Glomerular visceral epithelial cell (primary cell): ENCODE measurements at regions not wholly inside any gene's neighbourhood (a gene's known extent, or its start where the extent isn't known, plus 50 kb on each side); places are given as distances from the start of the nearest gene placed in this dataset.
"Not testable (repeated sequence)": the region's sequence is repeated elsewhere in the genome, so short reads cannot be mapped to it uniquely, and the experiment has no call there.

Source experiments
- DNase-seq: peaks from one replicate; pipeline ENCODE4 v3.0.0-alpha.2; 2016; ENCODE audit errors: extremely low spot score

DNA sequence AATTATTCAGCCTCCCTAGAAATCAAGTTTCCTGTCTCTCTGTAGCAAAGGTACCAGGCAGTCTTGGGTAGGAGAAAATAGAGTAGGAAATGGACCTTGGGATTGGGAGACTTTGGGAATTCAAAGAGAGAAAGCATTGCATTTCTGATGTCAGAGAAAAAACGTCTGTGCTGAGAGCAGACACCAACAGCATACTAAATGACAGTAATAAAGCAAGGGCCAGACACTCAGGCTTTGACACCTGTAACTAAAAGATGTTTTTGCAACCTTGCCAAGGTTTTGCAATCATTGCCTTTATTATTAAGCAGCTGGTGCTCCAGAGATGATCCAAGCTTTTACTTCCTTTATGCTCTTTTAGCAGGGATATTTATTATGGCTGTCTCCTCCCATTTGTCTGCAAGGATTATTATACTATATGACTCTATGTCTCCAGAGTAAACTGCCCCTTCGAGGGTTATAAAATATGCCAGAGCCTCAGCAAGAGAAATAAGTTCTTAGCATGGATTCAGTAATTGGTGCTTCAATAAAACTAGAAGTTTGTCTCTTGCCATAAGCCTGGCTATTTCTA, 85.2 kb upstream of the GRAMD1B start:
- no peak for DNase-seq

DNA sequence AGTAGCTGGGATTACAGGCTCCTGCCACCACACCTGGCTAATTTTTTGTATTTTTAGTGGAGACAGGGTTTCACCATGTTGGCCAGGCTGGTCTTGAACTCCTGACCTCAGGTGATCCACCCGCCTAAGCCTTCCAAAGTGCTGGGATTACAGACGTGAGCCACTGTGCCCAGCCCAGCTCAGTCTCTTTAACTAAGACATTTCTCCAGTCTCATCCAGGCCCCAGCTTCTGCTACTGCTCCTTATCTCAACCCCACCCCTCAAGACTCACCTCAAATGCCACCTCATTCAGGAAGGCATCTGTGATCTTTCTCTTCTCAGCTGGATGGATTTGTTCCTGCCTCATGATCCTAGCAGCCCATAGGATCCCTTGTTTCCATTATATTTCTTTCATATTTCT, 85.9 kb upstream of the GRAMD1B start:
- DNase-seq = not testable (repeated sequence)

DNA sequence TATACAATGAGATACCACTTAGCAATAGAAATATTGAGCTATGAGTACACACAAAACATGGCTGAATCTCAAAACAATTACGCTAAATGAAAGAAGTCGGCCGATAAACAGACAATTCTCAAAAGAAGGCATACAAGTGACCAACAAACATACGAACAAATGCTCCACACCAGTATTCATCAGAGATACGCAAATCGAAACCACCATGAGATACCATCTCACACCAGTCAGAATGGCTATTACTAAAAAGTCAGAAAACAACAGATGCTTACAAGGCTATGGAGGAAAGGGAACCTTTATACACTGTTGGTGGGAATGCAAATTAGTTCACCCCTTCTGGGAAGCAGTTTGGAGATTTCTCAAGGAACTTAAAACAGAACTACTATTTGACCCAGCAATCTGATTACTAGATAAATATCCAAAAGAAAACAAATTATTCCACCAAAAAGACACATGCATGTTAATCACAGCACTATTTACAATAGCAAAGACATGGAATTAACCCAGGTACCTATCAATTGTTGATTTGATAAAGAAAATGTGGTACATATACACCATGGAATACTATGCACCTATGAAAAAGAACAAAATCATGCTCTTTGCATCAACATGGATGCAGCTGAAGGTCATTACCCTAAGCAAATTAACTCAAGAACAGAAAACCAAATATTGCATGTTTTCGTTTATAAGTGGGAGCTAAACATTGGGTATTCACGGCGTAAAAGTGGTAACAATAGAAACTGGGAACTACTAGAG, 90.9 kb upstream of the GRAMD1B start:
- no peak for DNase-seq

DNA sequence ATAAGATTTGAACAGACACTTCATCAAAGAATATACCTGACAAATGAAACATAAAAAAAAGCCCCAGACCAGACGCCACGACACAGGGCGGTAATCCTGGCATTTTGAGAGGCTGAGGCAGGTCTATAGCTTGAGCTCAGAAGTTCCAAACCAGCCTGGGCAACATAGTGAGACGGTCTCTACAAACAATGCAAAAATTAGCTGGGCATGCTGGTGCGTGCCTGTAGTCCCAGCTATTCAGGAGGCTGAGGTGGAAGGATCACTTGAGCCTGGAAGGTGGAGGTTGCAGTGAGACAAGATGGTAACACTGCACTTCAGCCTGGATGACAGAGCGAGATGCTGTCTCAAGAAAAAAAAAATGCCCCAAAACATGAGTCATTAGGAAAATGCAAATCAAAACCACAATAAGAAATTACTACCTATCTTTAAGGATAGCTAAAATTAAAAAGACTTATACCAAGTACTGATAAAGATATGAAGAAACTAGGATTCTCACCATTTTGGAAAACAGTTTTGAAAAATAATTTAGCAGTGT, 91.7 kb upstream of the GRAMD1B start:
- DNase-seq = no peak

GRCh38 chr11:123334925-123335324, 95.1 kb upstream of the GRAMD1B start:
- no peak for DNase-seq

GRCh38 chr11:123332577-123332976, 97.5 kb upstream of the GRAMD1B start:
- not testable (repeated sequence) for DNase-seq

DNA sequence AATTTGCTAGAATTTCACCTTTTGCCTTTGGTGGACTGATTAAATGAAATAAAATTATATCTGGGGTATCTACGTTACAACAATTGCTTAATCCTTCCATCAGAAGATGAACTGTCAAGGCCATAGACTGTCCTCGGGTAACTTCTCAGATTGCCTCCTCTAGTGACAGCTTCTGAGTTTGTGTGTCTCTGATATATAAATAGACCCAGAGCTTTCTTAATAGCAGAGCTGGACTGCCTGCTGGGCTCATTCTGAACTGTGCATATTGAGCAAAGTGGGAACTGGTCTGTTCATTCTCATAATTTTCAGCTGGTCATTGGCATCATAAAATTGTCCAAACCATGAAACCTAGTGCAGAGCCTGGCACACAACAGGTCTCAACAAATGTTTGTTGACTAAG, 99.1 kb upstream of the GRAMD1B start:
- DNase-seq = no peak

GRCh38 chr11:123330471-123330870, 99.6 kb upstream of the GRAMD1B start:
- no peak for DNase-seq

DNA sequence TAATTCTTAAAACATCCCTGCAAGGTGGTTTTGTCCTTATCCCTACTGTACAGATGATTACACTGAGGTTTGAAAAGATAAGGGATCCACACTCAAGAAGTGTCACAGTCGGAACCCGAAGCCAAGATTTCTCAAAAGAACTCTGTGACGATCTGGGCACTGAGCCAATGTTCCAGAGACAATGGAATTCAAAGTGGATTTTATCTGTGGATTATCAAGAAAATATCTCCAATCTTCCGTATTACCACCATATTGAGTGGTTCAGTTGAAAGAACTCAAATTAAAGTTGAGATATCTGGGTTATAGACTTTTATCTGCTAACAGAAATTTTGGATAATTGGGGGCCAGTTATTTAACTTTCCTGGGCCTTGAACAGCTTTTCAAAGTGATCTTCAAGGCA, 100.0 kb upstream of the GRAMD1B start:
- no peak for DNase-seq

- no peak for DNase-seq
Observed at GRCh38 chr11:123328281-123328867, 101.7 kb upstream of the GRAMD1B start.

- DNase-seq = peak; percentile 6
Observed at GRCh38 chr11:123325533-123325932, 104.5 kb upstream of the GRAMD1B start.

DNA sequence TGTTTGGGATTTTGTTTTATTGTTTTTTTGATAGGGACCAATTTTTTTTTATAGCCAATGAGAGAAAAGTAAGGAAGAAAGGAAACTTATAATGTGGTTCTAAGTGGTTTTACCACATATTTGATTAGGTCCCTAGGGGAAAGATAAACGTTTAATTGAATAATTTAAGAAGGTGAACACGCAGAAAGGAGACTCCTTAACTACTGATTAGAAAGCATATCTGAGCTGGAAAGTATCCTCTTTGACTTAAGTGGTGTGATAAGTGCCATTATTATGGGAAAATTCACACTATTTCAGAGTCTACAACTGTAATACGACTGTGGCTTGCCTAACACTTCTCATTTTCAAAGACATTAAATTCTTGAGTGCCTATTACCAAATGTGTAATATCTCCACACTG, 106.5 kb upstream of the GRAMD1B start:
- no peak for DNase-seq

GRCh38 chr11:123321636-123322035, 108.4 kb upstream of the GRAMD1B start:
- no peak for DNase-seq

DNA sequence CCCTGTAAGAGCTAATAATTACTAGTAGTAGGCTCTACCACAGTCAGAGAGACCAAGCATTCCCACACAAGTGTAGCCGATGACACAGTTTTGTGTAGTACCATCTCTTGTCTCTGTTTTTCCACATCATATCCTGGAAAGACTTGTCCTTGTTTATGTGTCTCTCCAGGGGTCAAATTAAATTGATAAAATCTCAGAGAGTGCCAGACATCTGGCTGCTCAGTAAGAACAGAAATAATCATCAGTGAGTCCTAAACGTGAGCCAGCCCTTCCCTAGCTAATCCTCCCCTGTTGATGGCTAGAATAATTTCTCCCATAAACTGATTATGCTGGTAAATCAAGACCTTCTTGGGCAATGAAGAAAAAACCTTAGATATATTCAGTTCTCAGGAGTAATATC, 111.4 kb upstream of the GRAMD1B start:
- DNase-seq = no peak

DNA sequence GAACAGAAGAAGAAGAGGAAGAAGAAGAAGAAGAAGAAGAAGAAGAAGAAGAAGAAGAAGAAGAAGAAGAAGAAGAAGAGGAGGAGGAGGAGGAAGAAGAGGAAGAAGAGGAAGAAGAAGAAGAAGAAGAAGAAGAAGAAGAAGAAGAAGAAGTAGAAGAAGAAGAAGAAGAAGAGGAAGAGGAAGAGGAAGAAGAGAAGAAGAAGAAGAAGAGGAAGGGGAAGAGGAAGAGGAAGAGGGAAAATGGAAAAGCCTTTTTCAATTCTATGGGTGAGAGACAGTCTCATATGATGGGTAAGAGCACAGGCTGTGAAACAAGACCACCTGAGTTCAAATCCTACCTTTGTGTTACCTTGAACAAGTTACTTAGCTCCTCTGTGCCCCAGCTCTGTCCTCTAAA, 111.9 kb upstream of the GRAMD1B start:
- not testable (repeated sequence) for DNase-seq

DNA sequence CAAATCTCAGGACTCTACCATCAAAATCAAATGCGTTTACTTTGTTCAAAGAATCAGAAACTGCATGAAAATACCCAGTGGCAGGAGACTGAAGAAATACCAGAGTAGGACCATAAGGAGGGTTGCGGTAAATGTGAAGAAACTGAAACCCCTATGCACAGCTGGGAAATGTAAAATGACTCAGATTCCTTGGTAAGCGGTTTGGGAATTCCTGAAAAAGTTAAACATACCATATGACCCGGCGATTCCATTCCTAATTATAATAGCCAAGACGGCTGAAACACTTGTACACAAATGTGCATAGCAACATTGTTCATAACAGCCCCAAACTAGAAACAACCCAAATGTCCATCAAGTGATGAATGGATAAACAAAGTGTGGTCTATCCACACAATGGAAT, 114.1 kb upstream of the GRAMD1B start:
- DNase-seq = no peak

- no peak for DNase-seq
Observed at GRCh38 chr11:123314972-123315371, 115.1 kb upstream of the GRAMD1B start.

- DNase-seq = no peak
Observed at GRCh38 chr11:123313262-123313661, 116.8 kb upstream of the GRAMD1B start.

- DNase-seq = no peak
Observed at GRCh38 chr11:123308077-123308476, 113.0 kb upstream of the CLMP start.

GRCh38 chr11:123307276-123307675, 112.2 kb upstream of the CLMP start:
- DNase-seq = no peak

- DNase-seq = no peak
Observed at GRCh38 chr11:123306531-123306930, 111.5 kb upstream of the CLMP start.

DNA sequence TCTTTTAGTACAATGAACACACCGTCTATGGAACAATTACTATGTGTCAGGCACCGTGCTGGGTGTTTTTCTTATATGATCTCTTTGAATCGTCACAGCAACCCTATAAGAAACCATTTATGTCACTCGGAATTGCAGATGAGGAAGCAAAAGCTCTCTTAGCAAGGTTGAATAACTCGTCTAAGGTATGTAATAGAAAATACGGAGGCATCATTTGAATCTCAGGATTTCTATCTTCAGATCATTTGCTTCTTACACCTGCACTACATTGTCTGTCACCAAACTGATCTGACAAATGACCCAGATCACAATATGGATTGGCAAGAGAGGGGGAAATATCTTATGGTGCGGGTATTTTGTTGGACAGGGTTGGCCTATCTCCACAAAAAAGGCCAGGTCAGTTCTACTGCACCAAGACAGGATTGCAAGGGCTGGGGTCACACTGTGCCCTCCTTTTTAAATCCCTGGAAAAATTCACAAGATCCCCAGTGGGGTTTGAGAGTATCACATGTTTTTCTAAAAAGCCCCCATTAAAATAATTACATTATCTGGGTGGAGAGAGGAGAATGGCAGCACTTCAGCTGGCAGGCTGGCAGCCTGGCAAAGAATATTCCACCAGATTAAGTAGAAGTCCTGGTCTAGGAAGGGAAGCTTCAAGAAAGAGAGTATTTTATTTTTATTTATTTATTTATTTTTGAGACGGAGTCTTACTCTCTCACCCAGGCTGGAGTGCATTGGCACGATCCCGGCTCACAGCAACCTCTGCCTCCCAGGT, 110.7 kb upstream of the CLMP start:
- no peak for DNase-seq
